ENCODE measurements at regions not wholly inside any gene's neighbourhood (a gene's known extent, or its start where the extent isn't known, plus 50 kb on each side); places are given as distances from the start of the nearest gene placed in this dataset.

- intact Hi-C loops (cut with micrococcal nuclease): no loop called here
Observed at GRCh38 chr3:27560484-27561056, 76.4 kb upstream of the SLC4A7 start.

DNA sequence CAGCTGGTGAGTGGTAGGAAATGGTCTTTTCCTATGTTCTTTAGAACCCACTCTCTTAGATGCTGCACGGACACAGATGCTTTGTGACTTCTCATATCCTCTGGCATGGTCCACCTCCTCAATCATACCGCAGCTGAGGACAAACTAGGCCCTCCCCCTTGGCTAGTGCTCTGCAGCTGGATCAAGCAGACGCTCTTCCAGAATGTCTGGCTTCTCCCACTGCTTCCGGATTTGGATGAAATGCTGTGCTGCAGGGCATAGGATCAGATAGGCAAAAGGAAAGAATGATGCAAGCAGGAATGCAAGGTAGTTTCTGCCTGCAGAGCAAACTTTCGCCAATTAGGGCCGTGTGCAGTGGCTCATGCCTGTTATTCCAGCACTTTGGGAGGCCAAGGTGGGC, 75.7 kb upstream of the SLC4A7 start:
- Histone ChIP-seq H2AFZ (ENCODE audit: low read depth, low read length, poor library complexity, severe bottlenecking) (no peak overlapping the region), H3K4me3 (replicated peaks in 1 of 2; ENCODE audit: low read depth in 1 of 2, low read length in 2 of 2) (no peak overlapping the region), H3K4me1 (ENCODE audit: control insufficient read depth in 1 of 2, insufficient read depth in 2 of 2, low read length in 2 of 2) (no peaks in the 10 kb centered on the region), H3K4me2 (ENCODE audit: low read length) (no peak overlapping the region), H3K36me3 (ENCODE audit: control insufficient read depth in 1 of 2, insufficient read depth in 2 of 2, low read length in 2 of 2) (no peaks in the 10 kb centered on the region), H3K9ac (ENCODE audit: low read length) (no peak overlapping the region), H3K79me2 (ENCODE audit: insufficient read depth, low read length) (no peaks in the 10 kb centered on the region), H4K20me1 (ENCODE audit: insufficient read depth) (no peaks in the 10 kb centered on the region), H3K9me3 (ENCODE audit: control insufficient read depth in 1 of 2, insufficient read depth in 1 of 2, low read depth in 1 of 2, low read length in 2 of 2) (no peaks in the 10 kb centered on the region), H3K27ac (ENCODE audit: low read depth, low read length) (no peak overlapping the region), H3K9me2 (ENCODE audit: insufficient read depth) (no peaks in the 10 kb centered on the region), H3K27me3 (ENCODE audit: insufficient read depth, low read length) (no peaks in the 10 kb centered on the region)
- no peak for TF ChIP-seq RAD21 (IDR thresholded peaks at IDR 0.05; ENCODE audit: low read depth)
- no peak for TF ChIP-seq POLR2AphosphoS5 (IDR thresholded peaks at IDR 0.05; ENCODE audit: low read depth, low read length)
- no peak for TF ChIP-seq SRF (IDR thresholded peaks at IDR 0.05; ENCODE audit: low read depth)
- no peak for TF ChIP-seq POLR2A (IDR thresholded peaks at IDR 0.05; ENCODE audit: borderline replicate concordance, extremely low read depth, insufficient read depth, insufficient read length)
- BruUV-seq (replicated peaks): no TSS peak
- ATAC-seq: no peak
- intact Hi-C loops (cut with micrococcal nuclease): no loop called here
- ChIA-PET RAD21 (ENCODE audit: low non-redundant PET in 1 of 2, low total read pairs in 2 of 2, uncharacterized antibody in 2 of 2, unreplicated experiment in 2 of 2) (no interaction called here), CTCF (no interaction called here), POLR2A (no interaction called here)
- no peak for DNase-seq (ENCODE audit: low read depth, low spot score)

More at GRCh38 chr3:27560484-27561056, 76.4 kb upstream of the SLC4A7 start:
- Histone ChIP-seq H3K27ac (ENCODE audit: low read depth, low read length) (no peak overlapping the region), H3K4me2 (ENCODE audit: low read length) (no peak overlapping the region), H3K9me3 (ENCODE audit: control insufficient read depth in 1 of 2, insufficient read depth in 1 of 2, low read depth in 1 of 2, low read length in 2 of 2) (no peaks in the 10 kb centered on the region), H3K4me3 (replicated peaks in 1 of 2; ENCODE audit: low read depth in 1 of 2, low read length in 2 of 2) (no peak overlapping the region), H3K27me3 (ENCODE audit: insufficient read depth, low read length) (no peaks in the 10 kb centered on the region), H2AFZ (ENCODE audit: low read depth, low read length, poor library complexity, severe bottlenecking) (no peak overlapping the region), H3K9me2 (ENCODE audit: insufficient read depth) (no peaks in the 10 kb centered on the region), H3K9ac (ENCODE audit: low read length) (no peak overlapping the region), H4K20me1 (ENCODE audit: insufficient read depth) (no peaks in the 10 kb centered on the region), H3K79me2 (ENCODE audit: insufficient read depth, low read length) (no peaks in the 10 kb centered on the region), H3K4me1 (ENCODE audit: control insufficient read depth in 1 of 2, insufficient read depth in 2 of 2, low read length in 2 of 2) (no peaks in the 10 kb centered on the region), H3K36me3 (ENCODE audit: control insufficient read depth in 1 of 2, insufficient read depth in 2 of 2, low read length in 2 of 2) (no peaks in the 10 kb centered on the region)
- BruUV-seq (replicated peaks): no TSS peak
- ATAC-seq (no peak), DNase-seq (ENCODE audit: low read depth, low spot score) (no peak)
- POLR2A ChIA-PET: no interaction called here
- CTCF ChIA-PET: interaction anchor here (0.7 kb wide), 1 partner anchor 10 kb away, joined by 5 read pairs; no protein-coding TSS in a partner anchor
- TF ChIP-seq CBX3 (IDR thresholded peaks at IDR 0.05; ENCODE audit: low read depth) (no peak), YY1 (IDR thresholded peaks at IDR 0.05; ENCODE audit: extremely low read depth, insufficient replicate concordance, low read depth, low read length) (no peak), ZNF274 (IDR thresholded peaks at IDR 0.05; ENCODE audit: low read depth, low read length) (no peak), ZFX (IDR thresholded peaks at IDR 0.05) (no peak), EZH2phosphoT487 (IDR thresholded peaks at IDR 0.05; ENCODE audit: borderline replicate concordance) (no peak), MAX (IDR thresholded peaks at IDR 0.05) (no peak), SRF (IDR thresholded peaks at IDR 0.05; ENCODE audit: low read depth) (no peak), POLR2A (IDR thresholded peaks at IDR 0.05; ENCODE audit: borderline replicate concordance, extremely low read depth, insufficient read depth, insufficient read length) (no peak), EGR1 (IDR thresholded peaks at IDR 0.05; ENCODE audit: low read depth) (no peak)
- RAD21 ChIA-PET (ENCODE audit: low non-redundant PET in 1 of 2, low total read pairs in 2 of 2, uncharacterized antibody in 2 of 2, unreplicated experiment in 2 of 2): no interaction called here
